A549 (cell line): ENCODE measurements at regions not wholly inside any gene's neighbourhood (a gene's known extent, or its start where the extent isn't known, plus 50 kb on each side); places are given as distances from the start of the nearest gene placed in this dataset.

ENCODE experiments used
- ATAC-seq, 2 experiments: fragments of 200-7000 bp in 1 of 2; fragments of >200 bp in 1 of 2; cut with Nextera tagmentation in 1 of 2; cut with Tn5 transposase in 1 of 2; 3 replicates each; pipeline versions ENCODE4 v1.8.0 to v1.9.1; 2018 to 2020; ENCODE audit warnings: mild to moderate bottlenecking in 1 of 2, moderate library complexity in 1 of 2
- CTCF ChIA-PET: fragments of 300-600 bp; sonication (Branson Sonifier 250); formaldehyde crosslinking; extraction: SDS; loops from one replicate; lab custom pipeline; 2021; ENCODE audit warnings: antibody characterized with exemption, inconsistent platforms; lab: Yijun Ruan, JAX
- POLR2A ChIA-PET: fragments of 350-600 bp; formaldehyde crosslinking; extraction: SDS; loops from one replicate; lab custom pipeline; 2021; ENCODE audit warnings: antibody characterized with exemption, inconsistent platforms; lab: Yijun Ruan, JAX
- DNase-seq, 2 experiments: peaks; one replicate each; pipeline versions ENCODE4 v3.0.0 to v3.0.0-alpha.2; 2011 to 2016; ENCODE audit warnings: low read depth in 1 of 2, low spot score in 1 of 2
- FAIRE-seq: peaks from 2 replicates; lab custom pipeline; 2011; peaks lifted over from hg19 to GRCh38; lab: Jason Lieb, UNC
- H3K27ac ChIP-seq, 2 experiments: fragments of >200 bp; sonication (Bioruptor Twin); formaldehyde crosslinking; 3 replicates each; pipeline ENCODE4 v1.5.1; 2016 to 2017
- H3K4me1 ChIP-seq: fragments of >200 bp; sonication (Bioruptor Twin); formaldehyde crosslinking; 3 replicates; pipeline ENCODE4 v1.6.1; 2016
- H3K4me2 ChIP-seq: fragments of >200 bp; sonication (Bioruptor Twin); formaldehyde crosslinking; 3 replicates; pipeline ENCODE4 v1.6.1; 2016
- H3K4me3 ChIP-seq: fragments of >200 bp; sonication (Bioruptor Twin); formaldehyde crosslinking; 3 replicates; pipeline ENCODE4 v1.5.1; 2016
- H3K9me3 ChIP-seq: fragments of >200 bp; sonication (Bioruptor Twin); formaldehyde crosslinking; 3 replicates; pipeline ENCODE4 v1.6.1; 2016
- BCL3 ChIP-seq: fragments of >200 bp; sonication (Bioruptor Twin); formaldehyde crosslinking; IDR thresholded peaks from 3 replicates; pipeline ENCODE4 v1.6.1; 2016
- BHLHE40 ChIP-seq: IDR thresholded peaks from 2 replicates; pipeline ENCODE4 v1.6.1; 2012; ENCODE audit warnings: low read depth, low read length, inconsistent platforms
- CEBPB ChIP-seq, 2 experiments: fragments of >200 bp in 1 of 2; sonication (Bioruptor Twin) in 1 of 2; formaldehyde crosslinking in 1 of 2; IDR thresholded peaks; 2 replicates each; pipeline ENCODE4 v1.6.1; 2012 to 2016
- EHF ChIP-seq: fragments of 250-450 bp; sonication (Bioruptor Pico); IDR thresholded peaks from 2 replicates; pipeline ENCODE4 v1.5.0; 2020; ENCODE audit warnings: mild to moderate bottlenecking
- EHMT2 ChIP-seq: fragments of 200-600 bp; sonication (generic); IDR thresholded peaks from 2 replicates; pipeline ENCODE4 v1.6.1; 2016; ENCODE audit warnings: antibody characterized with exemption, low read depth, mild to moderate bottlenecking, moderate library complexity
- FOSB ChIP-seq: fragments of 250-450 bp; sonication (Bioruptor Pico); IDR thresholded peaks from 2 replicates; pipeline ENCODE4 v1.5.0; 2020; ENCODE audit warnings: mild to moderate bottlenecking, moderate library complexity
- HDAC2 ChIP-seq: fragments of 200-600 bp; sonication (generic); IDR thresholded peaks from 2 replicates; pipeline ENCODE4 v1.6.1; 2016
- HOXB13 ChIP-seq: fragments of 250-450 bp; sonication (Bioruptor Pico); IDR thresholded peaks from 2 replicates; pipeline ENCODE4 v1.5.0; 2020; ENCODE audit warnings: low read depth, mild to moderate bottlenecking, moderate library complexity
- HOXB5 ChIP-seq: fragments of 250-450 bp; sonication (Bioruptor Pico); IDR thresholded peaks from 2 replicates; pipeline ENCODE4 v1.5.0; 2020; ENCODE audit warnings: mild to moderate bottlenecking, moderate library complexity
- JUNB ChIP-seq: fragments of >200 bp; sonication (Bioruptor Twin); formaldehyde crosslinking; IDR thresholded peaks from 2 replicates; pipeline ENCODE4 v1.6.1; 2016
- NFE2L2 ChIP-seq: fragments of 150-350 bp; conservative IDR thresholded peaks from 2 replicates; pipeline ENCODE4 v1.6.1; 2014; ENCODE audit warnings: low read length
- NPAS2 ChIP-seq: fragments of 250-450 bp; sonication (Bioruptor Pico); IDR thresholded peaks from 2 replicates; pipeline ENCODE4 v1.8.0; 2022; ENCODE audit warnings: mild to moderate bottlenecking, moderate library complexity, borderline replicate concordance
- NR3C1 ChIP-seq: fragments of >200 bp; sonication (Bioruptor Twin); formaldehyde crosslinking; IDR thresholded peaks from 3 replicates; pipeline ENCODE4 v1.6.1; 2017
- POLR2A ChIP-seq: IDR thresholded peaks from 2 replicates; pipeline ENCODE4 v1.6.1; 2012; ENCODE audit warnings: mild to moderate bottlenecking, low read length
- RAD21 ChIP-seq, 2 experiments: fragments of >200 bp in 1 of 2; sonication (Bioruptor Twin) in 1 of 2; formaldehyde crosslinking in 1 of 2; IDR thresholded peaks in 1 of 2; conservative IDR thresholded peaks in 1 of 2; 2 replicates in 1 of 2; 3 replicates in 1 of 2; pipeline ENCODE4 v1.6.1; 2012 to 2018; ENCODE audit warnings: inconsistent platforms in 1 of 2
- SREBF2 ChIP-seq: fragments of 450-650 bp; IDR thresholded peaks from 2 replicates; pipeline ENCODE4 v1.6.1; 2014; ENCODE audit warnings: mild to moderate bottlenecking, moderate library complexity
- USF2 ChIP-seq: fragments of 450-650 bp; IDR thresholded peaks from 2 replicates; pipeline ENCODE4 v1.6.1; 2014; ENCODE audit warnings: antibody characterized with exemption
- ZC3H11A ChIP-seq: fragments of 450-650 bp; IDR thresholded peaks from 2 replicates; pipeline ENCODE4 v1.6.1; 2014; ENCODE audit warnings: antibody characterized with exemption, mild to moderate bottlenecking
- ZFP36 ChIP-seq: fragments of 450-650 bp; IDR thresholded peaks from 2 replicates; pipeline ENCODE4 v1.6.1; 2014; ENCODE audit warnings: borderline replicate concordance; ENCODE audit not compliant: partially characterized antibody
- ZSCAN20 ChIP-seq: fragments of 250-450 bp; sonication (Bioruptor Pico); IDR thresholded peaks from 2 replicates; pipeline ENCODE4 v1.8.0; 2022; ENCODE audit warnings: mild to moderate bottlenecking, moderate library complexity
- WGBS: methylation state at CpG from one replicate; pipeline ENCODE4 v1.1.6; 2017; ENCODE audit errors: missing lambda C conversion rate; 5-methylcytosine and 5-hydroxymethylcytosine counted together
- TF ChIP-seq, protein P1 (sequence below): IDR thresholded peaks from 2 replicates; pipeline ENCODE4 v1.6.1; 2012
- TF ChIP-seq, protein P2 (sequence below): IDR thresholded peaks from 2 replicates; pipeline ENCODE4 v1.6.1; 2012
- TF ChIP-seq, protein P3 (sequence below): fragments of >200 bp; sonication (Bioruptor Twin); formaldehyde crosslinking; IDR thresholded peaks from 2 replicates; pipeline ENCODE4 v1.6.1; 2016

- Histone ChIP-seq H3K27ac (no peak overlapping the region), H3K4me3 (no peak overlapping the region)
- no peak for TF ChIP-seq ZFP36
- TF ChIP-seq FOSB (CRISPR knock-in tag) = no peak
- no peak for TF ChIP-seq HDAC2
- no peak for TF ChIP-seq JUNB
- TF ChIP-seq, protein P1, sequence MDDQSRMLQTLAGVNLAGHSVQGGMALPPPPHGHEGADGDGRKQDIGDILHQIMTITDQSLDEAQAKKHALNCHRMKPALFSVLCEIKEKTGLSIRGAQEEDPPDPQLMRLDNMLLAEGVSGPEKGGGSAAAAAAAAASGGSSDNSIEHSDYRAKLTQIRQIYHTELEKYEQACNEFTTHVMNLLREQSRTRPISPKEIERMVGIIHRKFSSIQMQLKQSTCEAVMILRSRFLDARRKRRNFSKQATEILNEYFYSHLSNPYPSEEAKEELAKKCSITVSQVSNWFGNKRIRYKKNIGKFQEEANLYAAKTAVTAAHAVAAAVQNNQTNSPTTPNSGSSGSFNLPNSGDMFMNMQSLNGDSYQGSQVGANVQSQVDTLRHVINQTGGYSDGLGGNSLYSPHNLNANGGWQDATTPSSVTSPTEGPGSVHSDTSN = no peak
- no peak for TF ChIP-seq EHF (CRISPR knock-in tag)
- no peak for TF ChIP-seq NFE2L2
- TF ChIP-seq HOXB13 (CRISPR knock-in tag) = no peak
- TF ChIP-seq CEBPB (IDR thresholded peaks at IDR 0.05) = no peak
- no peak for TF ChIP-seq BCL3
- no peak for TF ChIP-seq RAD21 (conservative IDR thresholded peaks at IDR 0.05 in 1 of 2, IDR thresholded peaks at IDR 0.05 in 1 of 2)
- TF ChIP-seq, protein P2, sequence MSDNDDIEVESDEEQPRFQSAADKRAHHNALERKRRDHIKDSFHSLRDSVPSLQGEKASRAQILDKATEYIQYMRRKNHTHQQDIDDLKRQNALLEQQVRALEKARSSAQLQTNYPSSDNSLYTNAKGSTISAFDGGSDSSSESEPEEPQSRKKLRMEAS = no peak
- no peak for TF ChIP-seq EHMT2
- no peak for TF ChIP-seq ZC3H11A
- TF ChIP-seq NR3C1 = no peak
- no peak for TF ChIP-seq USF2
- TF ChIP-seq POLR2A = no peak
- no peak for TF ChIP-seq NPAS2 (CRISPR knock-in tag)
- TF ChIP-seq HOXB5 = no peak
- TF ChIP-seq, all 56 proteins: peak for 0
- ATAC-seq (no peak), DNase-seq (no peak), FAIRE-seq (no peak)
- 87% methylated on average over 2 of the region's 2 CpGs for WGBS
- no peak overlapping the region for H3K4me2 ChIP-seq
- H3K4me1 ChIP-seq = peaks cover 15% of the 10 kb centered on the region
- H3K9me3 ChIP-seq = no peaks in the 10 kb centered on the region; the same call in 2 of the 3 replicates
- ChIA-PET CTCF (no interaction called here), POLR2A (no interaction called here)
These were observed 138.0 kb upstream of the CCN2 start for GRCh38 chr6:132089173-132089572.

- CTCF ChIA-PET = no interaction called here
- WGBS = 71% methylated on average over 2 of the region's 2 CpGs
- H3K9me3 ChIP-seq = no peaks in the 10 kb centered on the region; the same call in 2 of the 3 replicates
- DNase-seq (no peak), FAIRE-seq (no peak), ATAC-seq (no peak)
- POLR2A ChIA-PET = no interaction called here
- H3K27ac ChIP-seq = no peak overlapping the region
- TF ChIP-seq SREBF2 = no peak
- TF ChIP-seq ZSCAN20 (CRISPR knock-in tag) = no peak
- peaks cover 15% of the 10 kb centered on the region for H3K4me1 ChIP-seq
- no peak overlapping the region for H3K4me3 ChIP-seq
- H3K4me2 ChIP-seq = no peak overlapping the region
These were observed 137.0 kb upstream of the CCN2 start for GRCh38 chr6:132088150-132088549.

- Histone ChIP-seq H3K9me3 (no peaks in the 10 kb centered on the region; the same call in 2 of the 3 replicates), H3K4me3 (no peak overlapping the region), H3K27ac (no peak overlapping the region), H3K4me1 (peaks cover 20% of the 10 kb centered on the region), H3K4me2 (no peak overlapping the region)
- FAIRE-seq (no peak), DNase-seq (no peak), ATAC-seq (no peak)
- 81% methylated on average over 2 of the region's 2 CpGs for whole genome bisulfite sequencing
- TF ChIP-seq, protein P3, sequence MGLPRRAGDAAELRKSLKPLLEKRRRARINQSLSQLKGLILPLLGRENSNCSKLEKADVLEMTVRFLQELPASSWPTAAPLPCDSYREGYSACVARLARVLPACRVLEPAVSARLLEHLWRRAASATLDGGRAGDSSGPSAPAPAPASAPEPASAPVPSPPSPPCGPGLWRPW = no peak
- TF ChIP-seq HOXB5 (no peak), BHLHE40 (no peak)
- ChIA-PET CTCF (no interaction called here), POLR2A (no interaction called here)
These were observed 136.2 kb upstream of the CCN2 start for GRCh38 chr6:132087391-132087790.
